Central memory CD8-positive, alpha-beta T cell (primary cell): ENCODE measurements at regions not wholly inside any gene's neighbourhood (a gene's known extent, or its start where the extent isn't known, plus 50 kb on each side); places are given as distances from the start of the nearest gene placed in this dataset.

Source experiments
- ATAC-seq: fragments of 150-1000 bp; cut with Tn5 transposase; replicated peaks from 2 replicates; pipeline ENCODE4 v1.10.0; 2022; ENCODE audit warnings: mild to moderate bottlenecking, moderate FRiP score, moderate number of reproducible peaks; ENCODE audit not compliant: poor library complexity, severe bottlenecking; ENCODE audit errors: extremely low read depth
- DNase-seq, 2 donors: peaks; one replicate each; pipeline ENCODE4 v3.0.0; 2021; ENCODE audit warnings: low spot score in 2 of 2
- H3K27ac Mint-ChIP-seq: one replicate; pipeline ENCODE4 v1.8.0; 2022; ENCODE audit warnings: low read depth, mild to moderate bottlenecking, moderate library complexity, mixed read lengths
- H3K27me3 Mint-ChIP-seq: one replicate; pipeline ENCODE4 v1.8.0; 2022; ENCODE audit warnings: mixed read lengths
- H3K36me3 Mint-ChIP-seq: one replicate; pipeline ENCODE4 v1.8.0; 2022; ENCODE audit warnings: mild to moderate bottlenecking, moderate library complexity, mixed read lengths; ENCODE audit not compliant: insufficient read depth
- H3K4me1 Mint-ChIP-seq: one replicate; pipeline ENCODE4 v1.8.0; 2022; ENCODE audit warnings: mixed read lengths
- H3K4me3 Mint-ChIP-seq: one replicate; pipeline ENCODE4 v1.8.0; 2022; ENCODE audit warnings: mild to moderate bottlenecking, moderate library complexity, mixed read lengths
- H3K9me3 Mint-ChIP-seq: one replicate; pipeline ENCODE4 v1.8.0; 2022; ENCODE audit warnings: mixed read lengths

- no peaks in the 10 kb centered on the region for H3K4me1 Mint-ChIP-seq
- H3K4me3 Mint-ChIP-seq = no peak overlapping the region
- no peaks in the 10 kb centered on the region for H3K27me3 Mint-ChIP-seq
- peaks cover 2% of the 10 kb centered on the region for H3K36me3 Mint-ChIP-seq
- no peak for DNase-seq
- no peak for ATAC-seq
- H3K9me3 Mint-ChIP-seq = peaks cover 2% of the 10 kb centered on the region
- H3K27ac Mint-ChIP-seq = no peak overlapping the region
Observed at GRCh38 chr18:51857989-51858388, 482.0 kb upstream of the DCC start.

- Mint-ChIP-seq H3K4me1 (no peaks in the 10 kb centered on the region), H3K36me3 (peaks cover 2% of the 10 kb centered on the region), H3K27ac (no peak overlapping the region), H3K4me3 (no peak overlapping the region), H3K27me3 (no peaks in the 10 kb centered on the region), H3K9me3 (peaks cover 12% of the 10 kb centered on the region)
- DNase-seq (no peak), ATAC-seq (no peak)
Observed at GRCh38 chr18:51861046-51861445, 479.0 kb upstream of the DCC start.

GRCh38 chr18:51862051-51862715 lies 477.8 kb upstream of the DCC start:
- Mint-ChIP-seq H3K4me3 (no peak overlapping the region), H3K27me3 (no peaks in the 10 kb centered on the region), H3K4me1 (no peaks in the 10 kb centered on the region)

GRCh38 chr18:51864219-51864965 lies 475.6 kb upstream of the DCC start:
- DNase-seq (no peak), ATAC-seq (no peak)
- H3K4me1 Mint-ChIP-seq = no peaks in the 10 kb centered on the region
- H3K27ac Mint-ChIP-seq = no peak overlapping the region
- H3K4me3 Mint-ChIP-seq = no peak overlapping the region
- peaks cover 22% of the 10 kb centered on the region for H3K9me3 Mint-ChIP-seq
- H3K36me3 Mint-ChIP-seq = peaks cover 2% of the 10 kb centered on the region
- H3K27me3 Mint-ChIP-seq = no peaks in the 10 kb centered on the region

More at GRCh38 chr18:51862051-51862715, 477.8 kb upstream of the DCC start:
- peaks cover 14% of the 10 kb centered on the region for H3K9me3 Mint-ChIP-seq
- DNase-seq (no peak), ATAC-seq (no peak)
- H3K27ac Mint-ChIP-seq = no peak overlapping the region
- H3K36me3 Mint-ChIP-seq = peaks cover 2% of the 10 kb centered on the region

- Mint-ChIP-seq H3K9me3 (peaks cover 33% of the 10 kb centered on the region), H3K4me3 (no peak overlapping the region), H3K27ac (no peak overlapping the region), H3K4me1 (no peaks in the 10 kb centered on the region), H3K36me3 (peaks cover 2% of the 10 kb centered on the region), H3K27me3 (no peaks in the 10 kb centered on the region)
- no peak for DNase-seq
- no peak for ATAC-seq
Observed at GRCh38 chr18:51865538-51865937, 474.5 kb upstream of the DCC start.

GRCh38 chr18:51867767-51868166 lies 472.2 kb upstream of the DCC start:
- H3K36me3 Mint-ChIP-seq = no peaks in the 10 kb centered on the region
- H3K4me1 Mint-ChIP-seq = no peaks in the 10 kb centered on the region
- no peak overlapping the region for H3K4me3 Mint-ChIP-seq
- H3K9me3 Mint-ChIP-seq = peaks cover 33% of the 10 kb centered on the region
- no peaks in the 10 kb centered on the region for H3K27me3 Mint-ChIP-seq
- no peak overlapping the region for H3K27ac Mint-ChIP-seq
- DNase-seq = no peak
- no peak for ATAC-seq

GRCh38 chr18:51878724-51879123 lies 461.3 kb upstream of the DCC start:
- DNase-seq (no peak), ATAC-seq (no peak)
- H3K27me3 Mint-ChIP-seq = no peaks in the 10 kb centered on the region
- H3K36me3 Mint-ChIP-seq = no peaks in the 10 kb centered on the region
- H3K4me3 Mint-ChIP-seq = no peak overlapping the region
- no peak overlapping the region for H3K27ac Mint-ChIP-seq
- peaks cover 12% of the 10 kb centered on the region for H3K9me3 Mint-ChIP-seq
- no peaks in the 10 kb centered on the region for H3K4me1 Mint-ChIP-seq

GRCh38 chr18:51879329-51879728 lies 460.7 kb upstream of the DCC start:
- no peak overlapping the region for H3K27ac Mint-ChIP-seq

GRCh38 chr18:51881394-51881793 lies 458.6 kb upstream of the DCC start:
- H3K27ac Mint-ChIP-seq = no peak overlapping the region
- H3K4me3 Mint-ChIP-seq = no peak overlapping the region
- ATAC-seq = no peak

More at GRCh38 chr18:51879329-51879728, 460.7 kb upstream of the DCC start:
- Mint-ChIP-seq H3K4me3 (no peak overlapping the region), H3K27me3 (no peaks in the 10 kb centered on the region), H3K4me1 (no peaks in the 10 kb centered on the region), H3K9me3 (peaks cover 12% of the 10 kb centered on the region), H3K36me3 (no peaks in the 10 kb centered on the region)
- ATAC-seq (no peak), DNase-seq (no peak)

GRCh38 chr18:51884039-51884438 lies 456.0 kb upstream of the DCC start:
- Mint-ChIP-seq H3K27me3 (no peaks in the 10 kb centered on the region), H3K4me3 (no peak overlapping the region), H3K4me1 (no peaks in the 10 kb centered on the region), H3K36me3 (no peaks in the 10 kb centered on the region), H3K27ac (no peak overlapping the region), H3K9me3 (peaks cover 7% of the 10 kb centered on the region)
- ATAC-seq (no peak), DNase-seq (no peak)

More at GRCh38 chr18:51881394-51881793, 458.6 kb upstream of the DCC start:
- no peak for DNase-seq
- H3K27me3 Mint-ChIP-seq = no peaks in the 10 kb centered on the region
- peaks cover 7% of the 10 kb centered on the region for H3K9me3 Mint-ChIP-seq
- H3K4me1 Mint-ChIP-seq = no peaks in the 10 kb centered on the region
- H3K36me3 Mint-ChIP-seq = no peaks in the 10 kb centered on the region

GRCh38 chr18:51890762-51891161 lies 449.2 kb upstream of the DCC start:
- Mint-ChIP-seq H3K4me1 (no peaks in the 10 kb centered on the region), H3K27ac (no peak overlapping the region), H3K27me3 (no peaks in the 10 kb centered on the region), H3K9me3 (peaks cover 6% of the 10 kb centered on the region), H3K4me3 (no peak overlapping the region), H3K36me3 (no peaks in the 10 kb centered on the region)
- ATAC-seq (no peak), DNase-seq (no peak)

- Mint-ChIP-seq H3K4me3 (no peak overlapping the region), H3K4me1 (no peaks in the 10 kb centered on the region), H3K27ac (no peak overlapping the region), H3K9me3 (peaks cover 6% of the 10 kb centered on the region), H3K27me3 (no peaks in the 10 kb centered on the region), H3K36me3 (no peaks in the 10 kb centered on the region)
- DNase-seq (no peak), ATAC-seq (no peak)
Observed at GRCh38 chr18:51891876-51892275, 448.1 kb upstream of the DCC start.

- H3K36me3 Mint-ChIP-seq = no peaks in the 10 kb centered on the region
- peaks cover 24% of the 10 kb centered on the region for H3K9me3 Mint-ChIP-seq
- DNase-seq = no peak
- no peaks in the 10 kb centered on the region for H3K4me1 Mint-ChIP-seq
- no peak for ATAC-seq
- H3K27ac Mint-ChIP-seq = no peak overlapping the region
- H3K27me3 Mint-ChIP-seq = no peaks in the 10 kb centered on the region
- H3K4me3 Mint-ChIP-seq = no peak overlapping the region
Observed at GRCh38 chr18:51897884-51898283, 442.1 kb upstream of the DCC start.
